ENCODE measurements at regions not wholly inside any gene's neighbourhood (a gene's known extent, or its start where the extent isn't known, plus 50 kb on each side); places are given as distances from the start of the nearest gene placed in this dataset.
A peak's percentile ranks its signal among the peaks of the same experiment; 100 is the strongest.

- peak; percentile 73 for ATAC-seq (ENCODE audit: poor library complexity)
- intact Hi-C loops (cut with DNase I): no loop called here
- no peak for DNase-seq
Measured at GRCh38 chr17:34167354-34167753, 87.7 kb upstream of the CCL2 start.

GRCh38 chr17:34168989-34169388, 86.1 kb upstream of the CCL2 start:
- no peak for DNase-seq
- intact Hi-C loops (cut with DNase I): no loop called here
- ATAC-seq (ENCODE audit: poor library complexity): no peak

GRCh38 chr17:34169496-34169895, 85.6 kb upstream of the CCL2 start:
- DNase-seq (no peak), ATAC-seq (ENCODE audit: poor library complexity) (no peak)
- intact Hi-C loops (cut with DNase I): no loop called here

DNA sequence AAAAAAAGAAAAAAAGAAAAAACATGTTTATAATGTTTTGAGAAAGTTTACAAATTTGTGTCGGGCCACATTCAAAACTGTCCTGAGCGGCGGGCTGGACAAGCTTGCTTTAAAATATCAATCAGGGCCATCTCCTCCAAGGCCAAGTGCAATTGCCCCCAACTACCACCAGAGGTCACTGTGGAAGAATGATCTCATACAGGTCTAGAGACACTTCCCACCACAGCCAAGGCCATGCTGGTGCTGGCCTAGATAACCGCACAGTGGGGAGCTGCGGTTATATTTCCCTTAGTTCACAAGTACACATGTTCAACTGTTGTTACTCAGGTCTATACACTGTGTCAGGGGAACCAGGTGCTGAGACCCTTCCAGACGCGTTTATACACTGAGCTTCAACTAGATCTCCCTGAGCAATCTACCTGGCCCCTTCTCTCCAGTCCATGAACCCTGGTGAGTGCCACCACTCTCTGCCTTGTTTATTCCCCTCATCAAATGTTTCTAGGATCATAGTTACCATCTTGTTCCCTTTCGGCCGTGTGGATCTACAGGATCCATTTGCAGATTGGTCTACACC, 83.8 kb upstream of the CCL2 start:
- DNase-seq (peak; percentile 50), ATAC-seq (ENCODE audit: poor library complexity) (peak; percentile 57)
- intact Hi-C loops (cut with DNase I): no loop called here

DNA sequence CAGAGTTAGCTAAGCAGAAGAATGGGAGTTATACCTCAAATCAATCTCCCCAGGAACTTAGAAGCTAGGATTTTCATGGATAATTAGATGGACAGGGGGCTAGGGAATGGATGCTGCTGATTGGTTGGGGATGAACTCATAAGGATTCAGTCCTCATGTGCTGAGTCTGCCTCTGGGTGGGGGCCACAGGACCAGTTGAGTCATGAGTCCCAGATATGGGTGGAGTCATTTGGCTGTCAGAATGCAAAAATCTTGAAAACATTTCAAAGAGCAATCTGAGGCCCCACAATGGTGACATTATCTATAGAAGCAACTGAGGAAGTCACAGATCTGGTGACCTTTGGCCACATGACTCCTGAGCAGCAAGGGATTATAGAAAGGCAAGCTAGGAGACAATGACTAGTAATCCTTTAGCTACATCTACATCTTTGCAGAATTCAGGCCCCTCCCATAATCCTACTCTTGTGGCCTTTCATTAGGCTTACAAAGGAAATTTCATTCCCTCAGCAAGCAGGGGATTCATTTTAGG, 82.6 kb upstream of the CCL2 start:
- intact Hi-C loops (cut with DNase I): no loop called here
- ATAC-seq (ENCODE audit: poor library complexity) (no peak), DNase-seq (no peak)

DNA sequence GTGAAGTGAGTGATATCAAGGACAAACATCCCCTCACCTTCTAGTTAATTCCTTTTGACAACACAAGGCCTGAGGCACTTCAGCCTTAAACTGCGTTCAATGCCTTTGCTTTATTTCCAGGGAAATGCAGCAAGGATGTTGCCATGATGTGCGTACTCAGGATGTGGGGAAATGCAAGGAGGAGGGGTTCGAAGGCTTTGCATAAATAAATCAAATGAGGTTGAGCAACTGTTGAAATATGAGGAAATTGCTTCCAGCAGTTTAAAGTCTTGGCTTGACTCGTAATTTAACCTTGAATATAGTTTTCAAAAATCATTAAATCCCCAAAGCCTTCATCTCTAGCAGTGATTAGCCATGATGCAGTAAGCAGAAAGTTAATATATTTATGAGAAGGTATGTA, 81.8 kb upstream of the CCL2 start:
- ATAC-seq (ENCODE audit: poor library complexity) (no peak), DNase-seq (no peak)
- intact Hi-C loops (cut with DNase I): no loop called here

GRCh38 chr17:34174496-34174895, 80.6 kb upstream of the CCL2 start:
- DNase-seq (no peak), ATAC-seq (ENCODE audit: poor library complexity) (no peak)
- intact Hi-C loops (cut with DNase I): no loop called here

- ATAC-seq (ENCODE audit: poor library complexity) (no peak), DNase-seq (no peak)
- intact Hi-C loops (cut with DNase I): no loop called here
Measured at GRCh38 chr17:34176440-34176839, 78.6 kb upstream of the CCL2 start.

DNA sequence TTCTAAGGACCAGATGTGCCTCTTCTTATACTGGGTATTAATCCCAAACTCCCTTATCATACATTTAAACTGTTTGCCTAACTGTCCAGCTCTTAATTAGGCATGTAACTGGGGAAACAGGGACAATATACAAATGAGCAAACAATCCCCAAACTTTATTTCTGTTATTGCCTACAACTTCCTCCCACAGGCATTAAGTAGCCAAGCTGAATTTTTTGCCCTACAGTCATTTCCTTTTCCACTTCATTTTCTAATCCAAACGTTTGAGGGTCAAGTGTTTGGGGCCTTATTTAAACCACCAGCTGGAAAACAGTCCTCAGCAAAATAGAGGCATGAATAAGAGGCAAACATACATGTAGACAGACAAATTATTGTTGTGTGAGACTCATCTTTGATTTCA, 77.4 kb upstream of the CCL2 start:
- intact Hi-C loops (cut with DNase I): no loop called here
- no peak for ATAC-seq (ENCODE audit: poor library complexity)

GRCh38 chr17:34178092-34178491, 77.0 kb upstream of the CCL2 start:
- no peak for ATAC-seq (ENCODE audit: poor library complexity)
- no peak for DNase-seq

More for the DNA sequence above, 77.4 kb upstream of the CCL2 start:
- DNase-seq: no peak

GRCh38 chr17:34182036-34182803, 72.9 kb upstream of the CCL2 start:
- intact Hi-C loops (cut with DNase I): no loop called here
- ATAC-seq (ENCODE audit: poor library complexity) (no peak), DNase-seq (no peak)

More at GRCh38 chr17:34178092-34178491, 77.0 kb upstream of the CCL2 start:
- intact Hi-C loops (cut with DNase I): no loop called here

DNA sequence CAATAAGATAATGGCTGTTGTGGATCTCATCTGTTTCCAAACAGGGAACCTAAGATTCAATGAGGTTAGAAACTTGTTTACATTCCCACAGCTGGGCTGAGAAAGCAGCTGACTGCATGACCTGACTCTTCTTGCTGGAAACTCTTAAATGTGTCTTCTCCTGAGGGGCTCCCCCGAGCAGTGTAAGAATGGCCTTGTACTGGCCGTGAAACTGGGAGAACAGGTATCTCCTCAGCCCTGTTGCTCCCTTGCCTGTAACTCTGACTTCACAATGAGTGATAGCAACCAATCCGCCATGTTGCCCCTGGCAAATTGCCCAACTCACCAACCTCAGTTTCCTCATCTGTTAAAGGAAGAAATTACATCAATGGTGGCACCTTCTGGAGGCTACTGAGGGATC, 59.1 kb upstream of the CCL2 start:
- DNase-seq: no peak

GRCh38 chr17:34198519-34198918, 56.6 kb upstream of the CCL2 start:
- intact Hi-C loops (cut with DNase I): no loop called here
- no peak for DNase-seq
- ATAC-seq (ENCODE audit: poor library complexity): no peak

More for the DNA sequence above, 59.1 kb upstream of the CCL2 start:
- intact Hi-C loops (cut with DNase I): no loop called here
- ATAC-seq (ENCODE audit: poor library complexity): no peak

DNA sequence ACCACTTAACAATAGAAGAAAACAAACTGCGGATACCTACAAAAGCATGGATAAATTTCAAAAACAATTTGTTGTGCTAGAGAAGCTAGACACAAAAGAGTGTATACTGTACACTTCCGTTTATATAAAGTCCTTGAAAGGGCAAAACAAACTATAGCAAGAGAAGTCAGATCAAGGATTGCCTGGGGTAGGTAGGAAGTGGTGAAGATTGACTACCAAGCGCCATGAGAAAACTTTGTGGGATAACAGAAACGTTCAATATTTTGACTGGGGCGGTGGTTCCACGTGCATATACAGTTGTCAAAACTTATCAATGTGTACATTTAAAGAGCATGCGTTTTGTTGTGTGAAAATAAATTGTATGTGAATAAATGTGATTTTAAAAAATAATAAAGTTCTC, 55.6 kb upstream of the CCL2 start:
- DNase-seq: no peak
- no peak for ATAC-seq (ENCODE audit: poor library complexity)
- intact Hi-C loops (cut with DNase I): no loop called here

- DNase-seq: peak; percentile 54
- intact Hi-C loops (cut with DNase I): loop anchor here (2.0 kb wide), 2 partner anchors 101 to 161 kb away; no protein-coding TSS in a partner anchor
- peak; percentile 93 for ATAC-seq (ENCODE audit: poor library complexity)
Measured at GRCh38 chr17:34199932-34200534, 55.1 kb upstream of the CCL2 start.

GRCh38 chr17:34201225-34201624, 53.9 kb upstream of the CCL2 start:
- no peak for DNase-seq

GRCh38 chr17:34201767-34202166, 53.3 kb upstream of the CCL2 start:
- intact Hi-C loops (cut with DNase I): loop anchor here (2.0 kb wide), 2 partner anchors 99 to 159 kb away; no protein-coding TSS in a partner anchor
- ATAC-seq (ENCODE audit: poor library complexity): no peak
- DNase-seq: no peak

More at GRCh38 chr17:34201225-34201624, 53.9 kb upstream of the CCL2 start:
- intact Hi-C loops (cut with DNase I): loop anchor here (2.0 kb wide), 2 partner anchors 100 to 160 kb away; no protein-coding TSS in a partner anchor
- no peak for ATAC-seq (ENCODE audit: poor library complexity)

DNA sequence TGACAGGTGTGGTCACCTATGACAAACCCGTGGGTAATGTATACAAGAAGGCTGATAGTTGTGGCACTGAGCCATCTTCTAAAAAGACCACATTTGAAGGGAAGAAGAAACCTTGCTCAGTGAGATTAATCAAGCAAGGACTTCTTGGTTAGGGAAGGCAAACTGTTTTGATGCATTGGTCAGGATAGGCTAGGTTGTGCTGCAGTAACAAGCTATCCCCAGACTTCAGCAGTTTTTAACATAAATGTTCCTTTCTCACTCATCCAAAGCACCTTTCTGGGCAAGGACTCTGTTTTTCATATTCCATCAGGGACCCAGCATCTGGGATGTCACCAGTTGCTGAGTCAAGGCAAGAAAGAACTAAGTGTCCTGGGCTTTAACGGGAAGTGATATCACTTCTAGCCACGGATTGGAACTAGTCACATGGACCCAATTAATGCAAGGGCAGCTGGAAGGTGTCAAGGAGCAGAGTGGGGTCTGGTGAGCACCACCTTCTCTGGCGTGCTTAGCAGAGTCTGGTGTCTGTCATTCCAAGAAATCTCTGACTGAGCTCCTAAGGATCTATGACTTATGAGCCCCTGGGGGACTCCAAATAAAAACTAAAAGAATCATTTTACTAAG, 52.0 kb upstream of the CCL2 start:
- DNase-seq (no peak), ATAC-seq (ENCODE audit: poor library complexity) (peak; percentile 55)
- intact Hi-C loops (cut with DNase I): no loop called here

DNA sequence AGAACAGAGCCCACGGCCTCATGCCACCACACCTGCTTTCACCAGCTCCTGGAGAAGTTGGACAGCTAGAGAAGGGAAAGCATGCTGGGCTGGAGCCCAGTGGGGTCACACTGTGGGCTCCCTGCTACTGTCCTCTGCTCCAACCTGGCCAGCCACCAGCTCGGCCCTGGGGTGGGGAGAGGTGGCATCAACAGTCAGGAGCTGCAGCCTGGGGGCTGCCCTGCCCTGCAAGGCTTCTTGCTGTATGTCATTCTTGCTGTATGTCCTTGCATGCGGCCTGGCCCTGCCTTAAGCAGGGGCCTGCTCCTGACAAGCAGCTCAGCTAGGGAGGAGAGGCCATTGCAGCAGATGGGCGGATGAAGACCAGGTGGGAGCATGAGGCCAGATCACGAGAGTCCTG, 50.7 kb upstream of the CCL2 start:
- DNase-seq (no peak), ATAC-seq (ENCODE audit: poor library complexity) (no peak)
- intact Hi-C loops (cut with DNase I): no loop called here

Data from Right ventricle myocardium superior (tissue), 1 donor.